Calu3 (cell line): ENCODE measurements at regions not wholly inside any gene's neighbourhood (a gene's known extent, or its start where the extent isn't known, plus 50 kb on each side); places are given as distances from the start of the nearest gene placed in this dataset.

Experiments used
- BruUV-seq: library from RNA; stranded (reverse); fragments of 400-500 nt; replicated peaks from 2 replicates; lab custom pipeline; 2021; lab: Mats Ljungman, UMichigan
- CTCF ChIA-PET: fragments of 300-600 bp; sonication (Branson Sonifier 250); formaldehyde crosslinking; loops from one replicate; lab custom pipeline; 2022; ENCODE audit warnings: antibody characterized with exemption; lab: Charles Lee
- DNase-seq: peaks from one replicate; pipeline ENCODE4 v3.0.0; 2022
- H3K27ac Mint-ChIP-seq: one replicate; pipeline ENCODE4 v1.8.0; 2022; ENCODE audit warnings: mixed read lengths; ENCODE audit not compliant: unreplicated experiment
- H3K27me3 Mint-ChIP-seq: one replicate; pipeline ENCODE4 v1.8.0; 2022; ENCODE audit warnings: mixed read lengths; ENCODE audit not compliant: unreplicated experiment
- H3K36me3 Mint-ChIP-seq: one replicate; pipeline ENCODE4 v1.8.0; 2022; ENCODE audit warnings: mild to moderate bottlenecking, moderate library complexity, mixed read lengths; ENCODE audit not compliant: insufficient read depth, unreplicated experiment
- H3K4me1 Mint-ChIP-seq: one replicate; pipeline ENCODE4 v1.8.0; 2022; ENCODE audit warnings: mild to moderate bottlenecking, low read depth, mixed read lengths; ENCODE audit not compliant: unreplicated experiment
- H3K4me3 Mint-ChIP-seq: one replicate; pipeline ENCODE4 v1.8.0; 2022; ENCODE audit warnings: mild to moderate bottlenecking, low read depth, moderate library complexity, mixed read lengths; ENCODE audit not compliant: unreplicated experiment
- H3K9me3 Mint-ChIP-seq: one replicate; pipeline ENCODE4 v1.8.0; 2022; ENCODE audit warnings: low read depth, mixed read lengths; ENCODE audit not compliant: unreplicated experiment
- CTCF ChIP-seq: fragments of 200-600 bp; IDR thresholded peaks from one replicate; pipeline ENCODE4 v1.8.0; 2022; ENCODE audit warnings: antibody characterized with exemption; ENCODE audit not compliant: unreplicated experiment
- intact Hi-C: fragments of 100-400 bp; cut with micrococcal nuclease; formaldehyde crosslinking; loops from one replicate; pipeline ENCODE4 v1.10.0; 2022; ENCODE audit not compliant: unreplicated experiment

GRCh38 chr1:225707824-225708223 is 54.9 kb upstream of the ENAH start:
- peaks cover 8% of the 10 kb centered on the region for H3K4me1 Mint-ChIP-seq
- no peaks in the 10 kb centered on the region for H3K27me3 Mint-ChIP-seq
- H3K27ac Mint-ChIP-seq: no peak overlapping the region
- no TSS peak for BruUV-seq
- no peak for TF ChIP-seq CTCF
- no peak for DNase-seq
- no peaks in the 10 kb centered on the region for H3K36me3 Mint-ChIP-seq
- no peak overlapping the region for H3K4me3 Mint-ChIP-seq
- intact Hi-C loops: no loop called here
- CTCF ChIA-PET: no interaction called here
- no peaks in the 10 kb centered on the region for H3K9me3 Mint-ChIP-seq

- Mint-ChIP-seq H3K4me1 (peaks cover 8% of the 10 kb centered on the region), H3K36me3 (no peaks in the 10 kb centered on the region), H3K4me3 (no peak overlapping the region), H3K9me3 (no peaks in the 10 kb centered on the region), H3K27ac (no peak overlapping the region), H3K27me3 (no peaks in the 10 kb centered on the region)
- TF ChIP-seq CTCF: no peak
- CTCF ChIA-PET: no interaction called here
- intact Hi-C loops: no loop called here
- DNase-seq: no peak
- no TSS peak for BruUV-seq
Observed at GRCh38 chr1:225709101-225709500, 56.2 kb upstream of the ENAH start.

- Mint-ChIP-seq H3K4me1 (peaks cover 8% of the 10 kb centered on the region), H3K27ac (no peak overlapping the region), H3K4me3 (no peak overlapping the region), H3K9me3 (no peaks in the 10 kb centered on the region), H3K27me3 (no peaks in the 10 kb centered on the region), H3K36me3 (no peaks in the 10 kb centered on the region)
- BruUV-seq: no TSS peak
- no peak for DNase-seq
- TF ChIP-seq CTCF: no peak
- intact Hi-C loops: no loop called here
- CTCF ChIA-PET: interaction anchor here (0.6 to 2.4 kb wide), 4 partner anchors 10 to 103 kb away, joined by 3 to 12 read pairs (median 4); no protein-coding TSS in a partner anchor
Observed at GRCh38 chr1:225710804-225711203, 57.9 kb upstream of the ENAH start.

GRCh38 chr1:225711236-225711937 is 58.5 kb upstream of the ENAH start:
- Mint-ChIP-seq H3K4me3 (no peak overlapping the region), H3K9me3 (no peaks in the 10 kb centered on the region), H3K27ac (no peak overlapping the region), H3K36me3 (no peaks in the 10 kb centered on the region), H3K27me3 (no peaks in the 10 kb centered on the region), H3K4me1 (peaks cover 8% of the 10 kb centered on the region)
- intact Hi-C loops: no loop called here
- CTCF ChIA-PET: interaction anchor here (0.6 to 2.4 kb wide), 4 partner anchors 11 to 103 kb away, joined by 3 to 12 read pairs (median 4); no protein-coding TSS in a partner anchor
- no peak for TF ChIP-seq CTCF
- no TSS peak for BruUV-seq
- no peak for DNase-seq
